Hepatocyte (in vitro differentiated cells): ENCODE measurements at regions not wholly inside any gene's neighbourhood (a gene's known extent, or its start where the extent isn't known, plus 50 kb on each side); places are given as distances from the start of the nearest gene placed in this dataset.
A peak's percentile ranks its signal among the peaks of the same experiment; 100 is the strongest.

ENCODE experiments used
- DNase-seq: peaks from one replicate; pipeline ENCODE4 v3.0.0-alpha.2; 2016; ENCODE audit warnings: low spot score
- H2AFZ ChIP-seq: fragments of 200-600 bp; sonication (generic); 2 replicates; pipeline ENCODE4 v1.6.0; 2016; ENCODE audit warnings: antibody characterized with exemption, mild to moderate bottlenecking
- H3K27ac ChIP-seq: fragments of 200-600 bp; sonication (generic); 2 replicates; pipeline ENCODE4 v1.5.1; 2016; ENCODE audit warnings: mild to moderate bottlenecking
- H3K27me3 ChIP-seq: fragments of 200-600 bp; sonication (generic); 2 replicates; pipeline ENCODE4 v1.6.1; 2016
- H3K36me3 ChIP-seq: fragments of 200-600 bp; sonication (generic); replicated peaks from 2 replicates; pipeline ENCODE4 v1.5.1; 2016; ENCODE audit warnings: low read depth; ENCODE audit not compliant: insufficient read depth
- H3K4me1 ChIP-seq: fragments of 200-600 bp; sonication (generic); 2 replicates; pipeline ENCODE4 v1.5.1; 2016; ENCODE audit warnings: mild to moderate bottlenecking, moderate library complexity; ENCODE audit not compliant: insufficient read depth
- H3K4me2 ChIP-seq: fragments of 200-600 bp; sonication (generic); 2 replicates; pipeline ENCODE4 v1.6.0; 2016
- H3K4me3 ChIP-seq: fragments of 200-600 bp; sonication (generic); 2 replicates; pipeline ENCODE4 v1.5.1; 2016; ENCODE audit warnings: mild to moderate bottlenecking
- H3K79me2 ChIP-seq: fragments of 200-600 bp; sonication (generic); 2 replicates; pipeline ENCODE4 v1.6.0; 2017; ENCODE audit warnings: mild to moderate bottlenecking
- H3K9me2 ChIP-seq: fragments of 200-600 bp; sonication (generic); replicated peaks from 2 replicates; pipeline ENCODE4 v1.6.0; 2017; ENCODE audit warnings: mild to moderate bottlenecking; ENCODE audit not compliant: insufficient read depth
- H3K9me3 ChIP-seq: fragments of 200-600 bp; sonication (generic); 2 replicates; pipeline ENCODE4 v1.5.1; 2016; ENCODE audit warnings: low read depth, mild to moderate bottlenecking
- H4K20me1 ChIP-seq: fragments of 200-600 bp; sonication (generic); 2 replicates; pipeline ENCODE4 v1.6.0; 2016; ENCODE audit warnings: mild to moderate bottlenecking; ENCODE audit not compliant: insufficient read depth, poor library complexity, severe bottlenecking
- EZH2 ChIP-seq: fragments of 200-600 bp; sonication (generic); IDR thresholded peaks from 2 replicates; pipeline ENCODE4 v1.6.1; 2016; ENCODE audit warnings: antibody characterized with exemption, mild to moderate bottlenecking, borderline replicate concordance
- EZH2phosphoT487 ChIP-seq: fragments of 200-600 bp; sonication (generic); IDR thresholded peaks from one replicate; pipeline ENCODE4 v1.6.1; 2018; ENCODE audit warnings: antibody characterized with exemption, mild to moderate bottlenecking, low read depth, moderate library complexity; ENCODE audit not compliant: unreplicated experiment, severe bottlenecking
- WGBS: methylation state at CpG from one replicate; pipeline ENCODE4 v1.1.6; 2016; ENCODE audit warnings: low lambda C conversion rate; ENCODE audit errors: missing lambda C conversion rate; 5-methylcytosine and 5-hydroxymethylcytosine counted together
- TF ChIP-seq, protein P1 (sequence below): fragments of 200-600 bp; sonication (generic); IDR thresholded peaks from 2 replicates; pipeline ENCODE4 v1.5.1; 2016; ENCODE audit warnings: antibody characterized with exemption, mild to moderate bottlenecking; ENCODE audit not compliant: poor library complexity

DNA sequence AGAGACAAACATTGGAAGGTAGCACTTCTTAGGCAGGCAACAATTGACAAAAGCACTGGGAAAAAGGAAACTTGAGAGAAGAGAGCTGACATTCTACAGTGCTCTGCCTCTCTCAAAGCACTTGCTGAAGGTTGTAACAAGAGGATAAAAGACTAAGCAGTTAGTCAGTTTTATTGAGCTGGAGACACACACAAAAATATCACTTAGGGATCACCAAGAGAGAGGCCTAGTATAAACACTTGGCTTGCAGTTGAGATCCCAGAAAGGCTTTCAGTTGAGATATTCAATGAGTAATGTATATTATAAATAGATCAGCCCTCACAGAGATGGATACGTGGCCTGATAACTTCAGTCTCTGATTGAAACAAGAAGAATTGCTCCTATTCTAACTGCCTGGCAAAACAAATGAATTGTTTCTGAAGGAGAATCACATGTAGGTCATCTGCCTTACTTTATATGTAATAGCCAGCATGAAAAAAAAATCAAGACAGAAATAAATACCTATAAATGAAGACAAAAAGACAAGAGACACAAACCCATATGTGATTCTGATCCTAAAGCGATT is 747.2 kb upstream of the MAN1A1 start:
- H3K4me2 ChIP-seq: no peak overlapping the region
- no peak for DNase-seq
- peak overlapping the region; percentile 16 for H2AFZ ChIP-seq
- H3K9me2 ChIP-seq: no peaks in the 10 kb centered on the region
- no peaks in the 10 kb centered on the region for H3K4me1 ChIP-seq
- no peak overlapping the region for H3K27ac ChIP-seq
- H3K36me3 ChIP-seq: no peaks in the 10 kb centered on the region
- no peak overlapping the region for H3K4me3 ChIP-seq
- no peaks in the 10 kb centered on the region for H3K9me3 ChIP-seq
- H3K79me2 ChIP-seq: no peaks in the 10 kb centered on the region
- no peaks in the 10 kb centered on the region for H3K27me3 ChIP-seq
- no peaks in the 10 kb centered on the region for H4K20me1 ChIP-seq
- WGBS: 70% methylated on average over 2 of the region's 2 CpGs
- no peak for TF ChIP-seq EZH2
- no peak for TF ChIP-seq EZH2phosphoT487
- TF ChIP-seq, protein P1, sequence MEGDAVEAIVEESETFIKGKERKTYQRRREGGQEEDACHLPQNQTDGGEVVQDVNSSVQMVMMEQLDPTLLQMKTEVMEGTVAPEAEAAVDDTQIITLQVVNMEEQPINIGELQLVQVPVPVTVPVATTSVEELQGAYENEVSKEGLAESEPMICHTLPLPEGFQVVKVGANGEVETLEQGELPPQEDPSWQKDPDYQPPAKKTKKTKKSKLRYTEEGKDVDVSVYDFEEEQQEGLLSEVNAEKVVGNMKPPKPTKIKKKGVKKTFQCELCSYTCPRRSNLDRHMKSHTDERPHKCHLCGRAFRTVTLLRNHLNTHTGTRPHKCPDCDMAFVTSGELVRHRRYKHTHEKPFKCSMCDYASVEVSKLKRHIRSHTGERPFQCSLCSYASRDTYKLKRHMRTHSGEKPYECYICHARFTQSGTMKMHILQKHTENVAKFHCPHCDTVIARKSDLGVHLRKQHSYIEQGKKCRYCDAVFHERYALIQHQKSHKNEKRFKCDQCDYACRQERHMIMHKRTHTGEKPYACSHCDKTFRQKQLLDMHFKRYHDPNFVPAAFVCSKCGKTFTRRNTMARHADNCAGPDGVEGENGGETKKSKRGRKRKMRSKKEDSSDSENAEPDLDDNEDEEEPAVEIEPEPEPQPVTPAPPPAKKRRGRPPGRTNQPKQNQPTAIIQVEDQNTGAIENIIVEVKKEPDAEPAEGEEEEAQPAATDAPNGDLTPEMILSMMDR: no peak

DNA sequence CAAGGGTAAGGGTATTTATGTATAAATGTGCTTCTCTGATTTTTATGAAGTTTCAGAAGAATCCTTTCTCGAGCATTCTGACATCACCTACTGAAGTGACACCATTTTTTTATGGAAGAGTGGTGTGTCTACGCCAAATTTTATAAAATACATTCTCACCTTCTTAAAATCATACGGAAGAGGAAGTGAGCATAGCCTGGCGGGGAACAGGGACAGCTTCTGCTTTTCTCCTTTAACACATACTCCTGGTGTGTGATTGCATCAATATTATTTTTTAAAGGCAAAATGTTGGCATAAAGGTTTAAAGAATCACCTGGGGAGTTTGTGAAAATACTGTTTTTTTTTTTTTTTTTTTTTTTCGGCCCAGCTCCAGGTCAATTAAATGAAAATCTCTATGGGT is 733.6 kb upstream of the MAN1A1 start:
- Histone ChIP-seq H3K9me2 (no peaks in the 10 kb centered on the region), H3K27ac (no peak overlapping the region), H3K27me3 (no peaks in the 10 kb centered on the region), H3K4me2 (no peak overlapping the region), H3K4me3 (no peak overlapping the region), H3K9me3 (no peaks in the 10 kb centered on the region), H3K4me1 (no peaks in the 10 kb centered on the region), H3K79me2 (no peaks in the 10 kb centered on the region), H3K36me3 (no peaks in the 10 kb centered on the region), H4K20me1 (no peaks in the 10 kb centered on the region), H2AFZ (no peak overlapping the region)
- no peak for DNase-seq
- TF ChIP-seq EZH2: no peak
- 82% methylated on average over 5 of the region's 5 CpGs for WGBS

DNA sequence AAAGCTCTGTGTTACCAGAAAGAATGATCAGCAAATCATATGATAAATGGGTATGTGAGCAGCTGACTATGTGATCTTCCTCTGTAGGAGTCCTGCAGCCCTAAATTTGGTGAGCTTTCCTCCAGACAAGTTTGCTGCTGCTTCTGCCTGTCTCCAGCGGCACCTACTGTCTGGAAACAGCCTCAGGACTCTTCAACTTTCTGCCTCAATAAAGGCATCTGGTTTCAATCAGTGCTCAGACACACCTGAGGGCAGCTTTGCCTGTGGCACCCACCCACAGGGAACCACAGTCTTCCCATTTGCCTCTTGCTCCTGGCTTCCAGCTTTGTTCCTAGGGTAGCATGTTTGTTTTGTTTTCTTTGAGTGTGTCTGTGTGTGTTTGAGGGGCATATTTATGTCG is 727.9 kb upstream of the MAN1A1 start:
- TF ChIP-seq EZH2phosphoT487: no peak
- TF ChIP-seq EZH2: no peak
- TF ChIP-seq, protein P1: peak; percentile 51
- Histone ChIP-seq H3K27me3 (no peaks in the 10 kb centered on the region), H3K9me3 (no peaks in the 10 kb centered on the region), H3K27ac (no peak overlapping the region), H3K4me3 (no peak overlapping the region), H3K36me3 (no peaks in the 10 kb centered on the region), H3K79me2 (no peaks in the 10 kb centered on the region), H2AFZ (no peak overlapping the region), H3K4me2 (no peak overlapping the region), H4K20me1 (no peaks in the 10 kb centered on the region), H3K4me1 (no peaks in the 10 kb centered on the region), H3K9me2 (no peaks in the 10 kb centered on the region)
- WGBS: 49% methylated on average over 2 of the region's 2 CpGs
- DNase-seq: peak; percentile 46

DNA sequence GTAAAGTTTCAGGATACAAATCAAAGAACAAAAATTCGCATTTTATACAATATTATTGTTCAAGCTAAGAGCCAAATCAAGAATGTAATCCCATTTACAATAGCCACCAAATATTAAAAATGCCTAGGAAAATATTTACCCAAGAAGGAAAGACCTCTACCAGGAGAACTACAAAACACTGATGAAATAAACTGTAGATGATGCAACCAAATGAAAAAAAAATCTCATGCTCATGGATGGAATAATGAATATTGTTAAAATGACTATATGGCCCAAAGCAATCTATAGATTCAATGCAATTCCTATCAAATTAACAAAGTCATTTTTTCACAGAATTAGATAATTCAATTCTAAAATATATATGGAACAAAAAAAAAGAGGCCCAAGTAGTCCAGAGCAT is 708.8 kb upstream of the MAN1A1 start:
- H3K4me1 ChIP-seq: no peaks in the 10 kb centered on the region
- WGBS: 0% methylated on average over 1 of the region's 1 CpG
- H2AFZ ChIP-seq: no peak overlapping the region

More for the DNA sequence above, 708.8 kb upstream of the MAN1A1 start:
- no peaks in the 10 kb centered on the region for H4K20me1 ChIP-seq
- no peak overlapping the region for H3K27ac ChIP-seq
- H3K9me3 ChIP-seq: no peaks in the 10 kb centered on the region
- no peak overlapping the region for H3K4me2 ChIP-seq
- H3K9me2 ChIP-seq: no peaks in the 10 kb centered on the region
- H3K4me3 ChIP-seq: no peak overlapping the region
- H3K36me3 ChIP-seq: no peaks in the 10 kb centered on the region
- TF ChIP-seq EZH2 (no peak), EZH2phosphoT487 (no peak)
- TF ChIP-seq, protein P1: no peak
- DNase-seq: no peak
- H3K27me3 ChIP-seq: no peaks in the 10 kb centered on the region
- no peaks in the 10 kb centered on the region for H3K79me2 ChIP-seq
